Omental fat pad (tissue), 1 donor: ENCODE measurements at regions not wholly inside any gene's neighbourhood (a gene's known extent, or its start where the extent isn't known, plus 50 kb on each side); places are given as distances from the start of the nearest gene placed in this dataset.
"Not testable (repeated sequence)": the region's sequence is repeated elsewhere in the genome, so short reads cannot be mapped to it uniquely, and the experiment has no call there.

ENCODE experiments used
- ATAC-seq: fragments of 150-250 bp; one replicate; pipeline ENCODE4 v1.9.1; 2016; ENCODE audit warnings: mild to moderate bottlenecking, moderate library complexity; ENCODE audit not compliant: low FRiP score
- DNase-seq: peaks from one replicate; pipeline ENCODE4 v3.0.0-alpha.2; 2019; ENCODE audit warnings: low spot score

GRCh38 chr7:128614812-128615211 is 57.3 kb upstream of the GARIN1A start:
- not testable (repeated sequence) for ATAC-seq, DNase-seq

DNA sequence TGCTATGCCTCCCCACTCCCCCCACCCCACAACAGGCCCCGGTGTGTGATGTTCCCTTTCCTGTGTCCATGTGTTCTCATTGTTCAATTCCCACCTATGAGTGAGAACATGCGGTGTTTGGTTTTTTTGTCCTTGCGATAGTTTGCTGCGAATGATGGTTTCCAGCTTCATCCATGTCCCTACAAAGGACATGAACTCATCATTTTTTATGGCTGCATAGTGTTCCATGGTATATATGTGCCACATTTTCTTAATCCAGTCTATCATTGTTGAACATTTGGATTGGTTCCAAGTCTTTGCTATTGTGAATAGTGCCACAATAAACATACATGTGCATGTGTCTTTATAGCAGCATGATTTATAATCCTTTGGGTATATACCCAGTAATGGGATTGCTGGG is 55.3 kb upstream of the GARIN1A start:
- DNase-seq, ATAC-seq: not testable (repeated sequence)
